ENCODE measurements at regions not wholly inside any gene's neighbourhood (a gene's known extent, or its start where the extent isn't known, plus 50 kb on each side); places are given as distances from the start of the nearest gene placed in this dataset.

DNA sequence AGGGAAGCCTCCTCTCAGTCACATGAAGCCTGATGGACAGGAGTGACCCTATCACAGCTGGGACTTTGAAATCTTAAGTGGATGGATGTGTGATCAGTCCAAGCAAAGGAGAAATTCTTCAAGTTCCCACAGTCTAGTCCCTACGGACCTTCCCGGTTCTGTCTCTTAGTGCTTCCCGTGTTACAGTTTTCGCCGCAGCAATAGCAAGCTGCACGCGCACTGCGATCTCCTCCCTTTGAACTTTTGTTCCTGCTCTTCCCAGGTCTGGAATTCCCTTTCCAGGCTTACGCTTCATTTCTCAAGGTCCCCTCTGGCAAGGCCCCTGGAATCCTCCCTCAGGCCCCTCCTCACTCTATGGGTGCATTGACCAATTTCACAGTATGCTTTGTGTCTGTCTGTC lies 89.2 kb downstream of the VEGFA start:
- ATAC-seq (no peak), DNase-seq (ENCODE audit: low spot score) (no peak), FAIRE-seq (no peak)
- Histone ChIP-seq H3K27me3 (ENCODE audit: control insufficient read depth in 1 of 2, insufficient read depth in 2 of 2, low read length in 2 of 2) (peaks cover 3 to 9% of the 10 kb centered on the region in 2 experiments; a peak in 2 of 5 replicates), H3K4me1 (ENCODE audit: insufficient read depth, low read length) (peaks cover 61% of the 10 kb centered on the region), H3K79me2 (ENCODE audit: insufficient read depth, low read length) (no peaks in the 10 kb centered on the region), H3K4me2 (ENCODE audit: low read depth, low read length) (peak overlapping the region; percentile 25; the same call in 1 of the 2 replicates), H4K20me1 (ENCODE audit: insufficient read depth, low read length) (no peaks in the 10 kb centered on the region), H3K27ac (ENCODE audit: extremely low read length, insufficient read depth, low read length) (no peak overlapping the region), H3K9me3 (ENCODE audit: low read length) (no peaks in the 10 kb centered on the region), H3K36me3 (replicated peaks in 1 of 2; ENCODE audit: control insufficient read depth in 1 of 2, insufficient read depth in 2 of 2, low read length in 2 of 2) (no peaks in the 10 kb centered on the region), H2AFZ (ENCODE audit: low read length) (no peak overlapping the region), H3K9ac (ENCODE audit: insufficient read depth, low read depth, low read length) (no peak overlapping the region), H3K4me3 (replicated peaks in 1 of 3; ENCODE audit: insufficient read depth in 1 of 3, low read depth in 2 of 3, low read length in 3 of 3) (no peak overlapping the region)
- in situ Hi-C loops (cut with HindIII; ENCODE audit: extremely low pct_ligation_motif_present, low pct_unique_long_range_greater_than_20kb) (loop anchor here (5.0 kb wide), 1 partner anchor 218 kb away; no protein-coding TSS in a partner anchor), intact Hi-C loops (cut with micrococcal nuclease; ENCODE audit: unreplicated experiment) (loop anchor here (5.0 kb wide), 2 partner anchors 33 to 87 kb away; partner anchors contain the start of gene VEGFA)
- ChIA-PET CTCF (ENCODE audit: low intra/inter-chr PET ratio, low total read pairs) (interaction anchor here (1.1 to 1.8 kb wide), 2 partner anchors 92 to 136 kb away, joined by 4 read pairs; no protein-coding TSS in a partner anchor), POLR2A (no interaction called here)
- 39% methylated on average over 9 of the region's 9 CpGs for WGBS (ENCODE audit: low lambda C conversion rate)
- no TSS peak for BruUV-seq (replicated peaks)
- TF ChIP-seq ZNF776 (CRISPR knock-in tag; IDR thresholded peaks at IDR 0.05) = no peak
- TF ChIP-seq, protein P1, sequence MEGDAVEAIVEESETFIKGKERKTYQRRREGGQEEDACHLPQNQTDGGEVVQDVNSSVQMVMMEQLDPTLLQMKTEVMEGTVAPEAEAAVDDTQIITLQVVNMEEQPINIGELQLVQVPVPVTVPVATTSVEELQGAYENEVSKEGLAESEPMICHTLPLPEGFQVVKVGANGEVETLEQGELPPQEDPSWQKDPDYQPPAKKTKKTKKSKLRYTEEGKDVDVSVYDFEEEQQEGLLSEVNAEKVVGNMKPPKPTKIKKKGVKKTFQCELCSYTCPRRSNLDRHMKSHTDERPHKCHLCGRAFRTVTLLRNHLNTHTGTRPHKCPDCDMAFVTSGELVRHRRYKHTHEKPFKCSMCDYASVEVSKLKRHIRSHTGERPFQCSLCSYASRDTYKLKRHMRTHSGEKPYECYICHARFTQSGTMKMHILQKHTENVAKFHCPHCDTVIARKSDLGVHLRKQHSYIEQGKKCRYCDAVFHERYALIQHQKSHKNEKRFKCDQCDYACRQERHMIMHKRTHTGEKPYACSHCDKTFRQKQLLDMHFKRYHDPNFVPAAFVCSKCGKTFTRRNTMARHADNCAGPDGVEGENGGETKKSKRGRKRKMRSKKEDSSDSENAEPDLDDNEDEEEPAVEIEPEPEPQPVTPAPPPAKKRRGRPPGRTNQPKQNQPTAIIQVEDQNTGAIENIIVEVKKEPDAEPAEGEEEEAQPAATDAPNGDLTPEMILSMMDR (CRISPR knock-in tag; IDR thresholded peaks at IDR 0.05) = no peak
- no peak; the same call in 1 of the 2 replicates for TF ChIP-seq ZNF501 (CRISPR knock-in tag; IDR thresholded peaks at IDR 0.05)
- TF ChIP-seq ZBTB33 (CRISPR knock-in tag; IDR thresholded peaks at IDR 0.05) = peak; percentile 73; the same call in 1 of the 2 replicates
- no peak for TF ChIP-seq POLR2G (IDR thresholded peaks at IDR 0.05; ENCODE audit: low read depth, low read length)
- no peak for TF ChIP-seq GFI1 (CRISPR knock-in tag; IDR thresholded peaks at IDR 0.05; ENCODE audit: borderline replicate concordance)
- TF ChIP-seq ZFP36 (IDR thresholded peaks at IDR 0.05; ENCODE audit: borderline replicate concordance, low read depth, low read length, partially characterized antibody) = no peak
- no peak for TF ChIP-seq ZNF562 (CRISPR knock-in tag; IDR thresholded peaks at IDR 0.05; ENCODE audit: borderline replicate concordance)
- TF ChIP-seq ZBTB38 (CRISPR knock-in tag; IDR thresholded peaks at IDR 0.05) = peak; percentile 55; the same call in 1 of the 2 replicates
- no peak for TF ChIP-seq ZNF12 (CRISPR knock-in tag; IDR thresholded peaks at IDR 0.05)
- no peak for TF ChIP-seq ZBTB20 (CRISPR knock-in tag; IDR thresholded peaks at IDR 0.05; ENCODE audit: borderline replicate concordance, low read depth)
- no peak for TF ChIP-seq SIN3A (IDR thresholded peaks at IDR 0.05; ENCODE audit: borderline replicate concordance, low read depth, low read length)
- no peak for TF ChIP-seq ZNF232 (CRISPR knock-in tag; IDR thresholded peaks at IDR 0.05; ENCODE audit: borderline replicate concordance)
- TF ChIP-seq, protein P2, sequence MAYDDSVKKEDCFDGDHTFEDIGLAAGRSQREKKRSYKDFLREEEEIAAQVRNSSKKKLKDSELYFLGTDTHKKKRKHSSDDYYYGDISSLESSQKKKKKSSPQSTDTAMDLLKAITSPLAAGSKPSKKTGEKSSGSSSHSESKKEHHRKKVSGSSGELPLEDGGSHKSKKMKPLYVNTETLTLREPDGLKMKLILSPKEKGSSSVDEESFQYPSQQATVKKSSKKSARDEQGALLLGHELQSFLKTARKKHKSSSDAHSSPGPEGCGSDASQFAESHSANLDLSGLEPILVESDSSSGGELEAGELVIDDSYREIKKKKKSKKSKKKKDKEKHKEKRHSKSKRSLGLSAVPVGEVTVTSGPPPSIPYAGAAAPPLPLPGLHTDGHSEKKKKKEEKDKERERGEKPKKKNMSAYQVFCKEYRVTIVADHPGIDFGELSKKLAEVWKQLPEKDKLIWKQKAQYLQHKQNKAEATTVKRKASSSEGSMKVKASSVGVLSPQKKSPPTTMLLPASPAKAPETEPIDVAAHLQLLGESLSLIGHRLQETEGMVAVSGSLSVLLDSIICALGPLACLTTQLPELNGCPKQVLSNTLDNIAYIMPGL (CRISPR knock-in tag; IDR thresholded peaks at IDR 0.05; ENCODE audit: borderline replicate concordance in 1 of 2, low read depth in 1 of 2) = no peak
- no peak for TF ChIP-seq RNF219 (CRISPR knock-in tag; IDR thresholded peaks at IDR 0.05)
- no peak for TF ChIP-seq SP5 (CRISPR knock-in tag; IDR thresholded peaks at IDR 0.05; ENCODE audit: borderline replicate concordance, low read depth)
- TF ChIP-seq MTF1 (CRISPR knock-in tag; IDR thresholded peaks at IDR 0.05) = no peak
- TF ChIP-seq HMG20A (CRISPR knock-in tag; IDR thresholded peaks at IDR 0.05; ENCODE audit: borderline replicate concordance) = no peak
